ENCODE measurements at regions not wholly inside any gene's neighbourhood (a gene's known extent, or its start where the extent isn't known, plus 50 kb on each side); places are given as distances from the start of the nearest gene placed in this dataset.

- Mint-ChIP-seq H3K9me3 (no peaks in the 10 kb centered on the region), H3K27ac (no peak overlapping the region), H3K36me3 (ENCODE audit: low read depth) (no peaks in the 10 kb centered on the region), H3K4me3 (no peak overlapping the region), H3K27me3 (peaks cover 4% of the 10 kb centered on the region), H3K4me1 (ENCODE audit: low read depth) (no peaks in the 10 kb centered on the region)
- intact Hi-C loops (cut with micrococcal nuclease), result no loop called here
Observed at GRCh38 chr5:2024986-2025721, 142.4 kb upstream of the IRX4 start.

GRCh38 chr5:2023196-2023595 is 140.5 kb upstream of the IRX4 start:
- no peak overlapping the region for H3K27ac Mint-ChIP-seq
- intact Hi-C loops (cut with micrococcal nuclease), result no loop called here
- no peaks in the 10 kb centered on the region for H3K36me3 Mint-ChIP-seq (ENCODE audit: low read depth)
- no peaks in the 10 kb centered on the region for H3K9me3 Mint-ChIP-seq
- H3K4me3 Mint-ChIP-seq, result no peak overlapping the region
- peaks cover 3% of the 10 kb centered on the region for H3K27me3 Mint-ChIP-seq
- no peaks in the 10 kb centered on the region for H3K4me1 Mint-ChIP-seq (ENCODE audit: low read depth)

DNA sequence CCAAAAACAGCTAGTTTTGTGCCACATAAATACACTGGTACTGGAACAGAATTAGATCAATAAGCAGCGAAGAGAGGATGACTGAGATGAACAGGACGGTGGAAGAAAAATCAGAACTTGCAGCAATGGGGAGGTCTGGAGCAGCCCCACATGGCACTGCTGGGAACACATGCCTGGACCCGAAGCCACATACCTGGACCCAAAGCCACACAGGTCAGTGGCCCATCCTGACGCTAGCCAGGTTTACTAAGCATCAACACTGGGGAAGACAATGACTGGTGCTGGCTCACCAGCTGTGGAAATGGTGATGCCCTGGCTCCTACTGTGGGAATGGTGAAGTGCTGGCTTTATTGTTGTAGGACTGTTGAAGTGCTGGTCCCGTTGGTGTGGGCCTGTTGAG is 139.7 kb upstream of the IRX4 start:
- Mint-ChIP-seq H3K36me3 (ENCODE audit: low read depth) (no peaks in the 10 kb centered on the region), H3K27me3 (peaks cover 2% of the 10 kb centered on the region)
- intact Hi-C loops (cut with micrococcal nuclease), result no loop called here

DNA sequence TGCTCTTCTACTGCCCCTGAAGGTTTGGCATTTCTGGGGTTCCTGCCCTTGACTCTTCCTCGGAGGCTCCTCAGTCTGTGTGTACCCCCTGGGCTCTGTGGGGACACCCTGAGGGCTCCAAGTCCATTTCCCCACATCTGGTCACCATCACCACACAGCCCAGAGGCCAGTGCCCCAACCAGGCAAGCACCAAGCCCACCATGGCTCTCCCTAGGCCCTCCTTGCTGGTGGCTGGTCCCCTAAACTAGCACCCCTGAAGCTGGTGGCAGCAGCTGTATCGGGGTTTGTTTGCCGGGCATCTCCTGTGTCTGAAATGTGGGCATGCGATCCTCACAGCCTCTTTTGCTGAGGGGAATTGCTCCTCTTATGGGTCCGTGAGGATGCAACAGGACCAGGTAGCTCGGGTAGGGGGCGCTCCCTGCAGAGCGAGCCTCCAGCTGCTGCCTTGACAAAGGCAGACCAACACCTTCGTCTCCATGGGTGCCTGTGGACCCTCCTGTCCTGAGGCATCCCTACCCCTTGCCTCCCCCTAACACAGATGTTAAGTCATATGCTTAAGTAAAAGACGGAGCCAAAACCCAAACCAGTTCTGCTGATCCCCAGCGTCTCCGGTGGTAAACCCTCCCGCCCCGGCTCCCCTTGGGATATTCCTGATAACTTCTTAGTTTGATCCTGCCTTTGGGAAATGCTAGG is 138.9 kb upstream of the IRX4 start:
- peaks cover 2% of the 10 kb centered on the region for H3K27me3 Mint-ChIP-seq
- H3K36me3 Mint-ChIP-seq (ENCODE audit: low read depth), result no peaks in the 10 kb centered on the region
- H3K4me3 Mint-ChIP-seq, result no peak overlapping the region
- no peak overlapping the region for H3K27ac Mint-ChIP-seq
- no peaks in the 10 kb centered on the region for H3K9me3 Mint-ChIP-seq
- no peaks in the 10 kb centered on the region for H3K4me1 Mint-ChIP-seq (ENCODE audit: low read depth)
- intact Hi-C loops (cut with micrococcal nuclease), result no loop called here

More for the DNA sequence above, 139.7 kb upstream of the IRX4 start:
- Mint-ChIP-seq H3K9me3 (no peaks in the 10 kb centered on the region), H3K4me1 (ENCODE audit: low read depth) (no peaks in the 10 kb centered on the region), H3K27ac (no peak overlapping the region), H3K4me3 (no peak overlapping the region)

DNA sequence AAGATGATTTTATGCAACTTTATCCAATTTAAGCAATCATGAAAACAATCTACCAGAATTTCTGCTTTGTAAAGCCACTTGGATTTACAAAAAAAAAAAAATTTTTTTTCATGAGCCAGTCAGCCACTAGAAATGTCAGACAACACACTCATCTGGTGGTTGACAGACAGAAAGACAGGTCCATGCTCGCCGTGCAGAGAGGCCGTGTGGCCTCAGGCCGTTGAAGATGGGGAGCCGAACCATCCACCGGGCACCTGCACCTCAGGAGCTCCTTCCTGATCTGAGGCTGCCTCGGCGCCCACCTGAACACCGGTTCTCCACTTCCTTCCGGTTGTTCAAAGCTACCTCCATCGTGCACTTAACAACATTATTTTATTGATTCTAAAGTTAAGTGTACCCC is 138.0 kb upstream of the IRX4 start:
- Mint-ChIP-seq H3K27ac (no peak overlapping the region), H3K4me1 (ENCODE audit: low read depth) (no peaks in the 10 kb centered on the region), H3K27me3 (peaks cover 2% of the 10 kb centered on the region), H3K4me3 (no peak overlapping the region), H3K36me3 (ENCODE audit: low read depth) (no peaks in the 10 kb centered on the region), H3K9me3 (no peaks in the 10 kb centered on the region)
- intact Hi-C loops (cut with micrococcal nuclease), result no loop called here

DNA sequence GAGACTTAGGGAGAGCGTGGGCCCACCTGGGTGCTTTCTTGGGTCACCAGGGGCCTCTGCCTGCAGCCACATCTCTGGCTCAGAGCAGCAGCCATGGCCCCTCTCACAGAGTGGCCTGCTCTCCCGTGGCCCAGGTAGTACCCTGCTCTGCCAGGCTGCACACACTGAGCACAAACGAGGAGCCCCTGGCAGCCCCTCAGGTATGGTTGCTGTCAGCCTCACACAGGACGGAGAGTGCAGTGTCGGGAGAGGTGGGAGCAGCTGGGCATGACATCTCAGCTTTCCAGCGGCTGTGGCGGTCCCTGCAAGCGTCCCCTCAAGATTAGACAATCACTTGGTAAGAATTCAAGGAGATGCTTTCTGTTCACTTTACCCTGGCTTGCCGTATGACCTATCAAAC is 137.0 kb upstream of the IRX4 start:
- Mint-ChIP-seq H3K9me3 (no peaks in the 10 kb centered on the region), H3K4me1 (ENCODE audit: low read depth) (no peaks in the 10 kb centered on the region), H3K36me3 (ENCODE audit: low read depth) (no peaks in the 10 kb centered on the region), H3K27ac (no peak overlapping the region), H3K27me3 (no peaks in the 10 kb centered on the region), H3K4me3 (no peak overlapping the region)
- intact Hi-C loops (cut with micrococcal nuclease), result loop anchor here (5.0 kb wide), 1 partner anchor 257 kb away; no protein-coding TSS in a partner anchor

DNA sequence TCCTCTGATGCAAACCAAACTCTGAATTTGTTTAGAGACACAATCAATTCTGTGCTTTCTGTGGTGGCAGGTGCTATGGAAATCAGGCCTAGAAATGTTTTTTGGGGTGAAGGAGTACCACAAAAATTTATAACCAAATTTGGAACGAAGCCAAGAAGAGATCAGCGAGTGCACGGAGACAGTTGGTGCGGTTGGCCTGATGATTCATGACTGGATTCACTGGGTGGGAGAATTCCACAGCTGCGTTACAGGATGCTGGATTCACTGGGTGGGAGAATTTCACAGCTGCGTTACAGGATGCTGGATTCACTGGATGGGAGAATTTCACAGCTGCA is 135.6 kb upstream of the IRX4 start:
- H3K27ac Mint-ChIP-seq, result no peak overlapping the region
- intact Hi-C loops (cut with micrococcal nuclease), result loop anchor here (5.0 kb wide), 1 partner anchor 256 kb away; no protein-coding TSS in a partner anchor
- H3K36me3 Mint-ChIP-seq (ENCODE audit: low read depth), result no peaks in the 10 kb centered on the region
- no peaks in the 10 kb centered on the region for H3K4me1 Mint-ChIP-seq (ENCODE audit: low read depth)
- peaks cover 2% of the 10 kb centered on the region for H3K27me3 Mint-ChIP-seq
- no peak overlapping the region for H3K4me3 Mint-ChIP-seq
- H3K9me3 Mint-ChIP-seq, result no peaks in the 10 kb centered on the region

GRCh38 chr5:2017540-2018389 is 135.0 kb upstream of the IRX4 start:
- H3K4me1 Mint-ChIP-seq (ENCODE audit: low read depth), result no peaks in the 10 kb centered on the region
- no peak overlapping the region for H3K27ac Mint-ChIP-seq
- intact Hi-C loops (cut with micrococcal nuclease), result loop anchor here (5.0 kb wide), 1 partner anchor 255 kb away; no protein-coding TSS in a partner anchor

GRCh38 chr5:2015961-2016360 is 133.2 kb upstream of the IRX4 start:
- Mint-ChIP-seq H3K9me3 (no peaks in the 10 kb centered on the region), H3K4me1 (ENCODE audit: low read depth) (no peaks in the 10 kb centered on the region), H3K4me3 (no peak overlapping the region), H3K27me3 (peaks cover 2% of the 10 kb centered on the region), H3K36me3 (ENCODE audit: low read depth) (no peaks in the 10 kb centered on the region), H3K27ac (no peak overlapping the region)
- intact Hi-C loops (cut with micrococcal nuclease), result loop anchor here (5.0 kb wide), 1 partner anchor 254 kb away; no protein-coding TSS in a partner anchor

More at GRCh38 chr5:2017540-2018389, 135.0 kb upstream of the IRX4 start:
- H3K4me3 Mint-ChIP-seq, result no peak overlapping the region
- H3K9me3 Mint-ChIP-seq, result no peaks in the 10 kb centered on the region
- H3K27me3 Mint-ChIP-seq, result peaks cover 2% of the 10 kb centered on the region
- H3K36me3 Mint-ChIP-seq (ENCODE audit: low read depth), result no peaks in the 10 kb centered on the region

DNA sequence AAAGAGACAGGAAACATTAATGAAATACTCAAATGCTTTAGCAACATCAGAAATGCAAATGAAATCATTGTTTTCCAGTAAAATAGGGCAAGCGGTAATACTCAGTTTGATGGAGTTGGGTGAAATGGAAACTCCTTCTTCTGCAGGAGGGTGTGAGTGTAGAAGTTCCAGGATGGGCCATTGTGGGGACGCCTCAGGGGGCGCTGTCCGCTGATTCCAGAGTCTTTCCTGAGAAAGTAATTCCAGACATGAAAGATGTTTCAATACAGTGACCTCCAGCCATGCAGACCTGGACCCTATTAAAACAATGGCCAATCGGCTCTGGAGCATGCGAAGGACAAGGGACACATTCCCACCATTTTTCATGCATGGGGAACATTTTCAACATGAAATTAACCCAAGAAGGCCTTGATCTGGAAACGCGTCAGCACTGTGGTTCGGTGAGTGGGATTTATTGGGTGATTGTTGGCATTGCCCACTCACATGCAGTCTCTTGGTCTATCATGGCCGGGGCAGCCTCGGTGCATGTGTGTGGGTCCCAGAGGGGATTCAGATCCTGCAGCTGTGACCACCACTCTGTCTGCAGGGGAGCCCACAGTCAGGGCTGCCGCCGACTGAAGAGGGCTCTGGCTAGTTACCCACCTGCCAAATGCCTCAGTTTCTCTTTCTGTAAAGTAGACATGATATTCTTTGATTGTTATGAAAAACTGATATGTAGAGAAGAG is 132.6 kb upstream of the IRX4 start:
- H3K4me3 Mint-ChIP-seq, result no peak overlapping the region
- H3K36me3 Mint-ChIP-seq (ENCODE audit: low read depth), result no peaks in the 10 kb centered on the region
- no peaks in the 10 kb centered on the region for H3K9me3 Mint-ChIP-seq
- no peak overlapping the region for H3K27ac Mint-ChIP-seq
- intact Hi-C loops (cut with micrococcal nuclease), result loop anchor here (5.0 kb wide), 1 partner anchor 253 kb away; no protein-coding TSS in a partner anchor
- H3K27me3 Mint-ChIP-seq, result peaks cover 2% of the 10 kb centered on the region
- H3K4me1 Mint-ChIP-seq (ENCODE audit: low read depth), result no peaks in the 10 kb centered on the region

- H3K4me1 Mint-ChIP-seq (ENCODE audit: low read depth), result no peaks in the 10 kb centered on the region
- no peak overlapping the region for H3K27ac Mint-ChIP-seq
- peaks cover 2% of the 10 kb centered on the region for H3K27me3 Mint-ChIP-seq
- H3K4me3 Mint-ChIP-seq, result no peak overlapping the region
- intact Hi-C loops (cut with micrococcal nuclease), result no loop called here
- no peaks in the 10 kb centered on the region for H3K9me3 Mint-ChIP-seq
- no peaks in the 10 kb centered on the region for H3K36me3 Mint-ChIP-seq (ENCODE audit: low read depth)
Observed at GRCh38 chr5:2014058-2014610, 131.4 kb upstream of the IRX4 start.

DNA sequence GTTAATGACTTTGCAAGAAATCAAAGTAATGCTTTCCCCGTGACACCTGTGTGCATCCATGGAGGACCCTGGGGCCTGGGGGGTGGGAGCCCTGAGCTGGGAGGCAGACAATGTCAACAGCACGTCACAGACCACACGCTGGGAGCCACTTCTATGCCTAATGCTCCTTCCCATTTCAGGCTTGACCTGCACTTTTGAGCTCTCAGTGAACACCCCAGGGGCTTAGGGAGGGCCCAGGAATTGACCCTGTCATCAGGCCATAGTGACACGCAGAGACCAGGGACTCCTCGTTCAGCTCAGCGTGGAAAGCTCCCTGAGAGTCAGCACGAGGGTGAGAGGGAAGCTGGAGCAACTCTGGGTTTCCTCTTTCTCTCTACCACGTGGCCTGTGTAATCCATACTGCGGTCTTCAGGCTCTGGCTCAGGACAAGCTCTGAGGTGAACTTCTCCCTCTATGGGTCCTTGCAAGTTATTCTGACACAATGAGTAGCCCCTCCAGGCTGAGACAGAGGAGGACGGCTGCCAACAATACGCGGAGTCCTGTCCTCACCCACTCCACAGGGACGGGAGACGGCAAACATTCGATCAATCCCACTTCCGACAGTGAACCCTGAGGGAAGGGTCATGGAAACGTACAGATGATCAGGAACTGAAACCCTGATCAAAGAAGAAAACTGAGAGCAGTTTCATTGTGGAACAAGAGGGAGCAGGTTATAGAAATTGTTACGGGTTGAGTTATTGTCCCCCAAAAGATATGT is 130.8 kb upstream of the IRX4 start:
- Mint-ChIP-seq H3K36me3 (ENCODE audit: low read depth) (no peaks in the 10 kb centered on the region), H3K9me3 (no peaks in the 10 kb centered on the region), H3K4me3 (no peak overlapping the region), H3K4me1 (ENCODE audit: low read depth) (no peaks in the 10 kb centered on the region), H3K27ac (no peak overlapping the region), H3K27me3 (peaks cover 2% of the 10 kb centered on the region)
- intact Hi-C loops (cut with micrococcal nuclease), result no loop called here

GRCh38 chr5:2012885-2013284 is 130.2 kb upstream of the IRX4 start:
- H3K27ac Mint-ChIP-seq, result no peak overlapping the region
- no peaks in the 10 kb centered on the region for H3K4me1 Mint-ChIP-seq (ENCODE audit: low read depth)
- no peak overlapping the region for H3K4me3 Mint-ChIP-seq
- no peaks in the 10 kb centered on the region for H3K36me3 Mint-ChIP-seq (ENCODE audit: low read depth)
- no peaks in the 10 kb centered on the region for H3K9me3 Mint-ChIP-seq
- peaks cover 2% of the 10 kb centered on the region for H3K27me3 Mint-ChIP-seq
- intact Hi-C loops (cut with micrococcal nuclease), result no loop called here
